GM21423 (cell line): ENCODE measurements at regions not wholly inside any gene's neighbourhood (a gene's known extent, or its start where the extent isn't known, plus 50 kb on each side); places are given as distances from the start of the nearest gene placed in this dataset.
"Not testable (repeated sequence)": the region's sequence is repeated elsewhere in the genome, so short reads cannot be mapped to it uniquely, and the experiment has no call there.

Experiments
- ATAC-seq: cut with Tn5 transposase; IDR thresholded peaks from one replicate; pipeline ENCODE4 v1.9.1; 2021; ENCODE audit warnings: mild to moderate bottlenecking, moderate library complexity; ENCODE audit not compliant: unreplicated experiment

- not testable (repeated sequence) for ATAC-seq
Observed at GRCh38 chr1:243074224-243074623, 180.9 kb downstream of the CEP170 start.

GRCh38 chr1:243067056-243067455 lies 188.0 kb downstream of the CEP170 start:
- not testable (repeated sequence) for ATAC-seq

- ATAC-seq = not testable (repeated sequence)
Observed at GRCh38 chr1:243061965-243062364, 193.1 kb downstream of the CEP170 start.

- ATAC-seq = not testable (repeated sequence)
Observed at GRCh38 chr1:243055510-243055909, 199.6 kb downstream of the CEP170 start.

GRCh38 chr1:243055091-243055490 lies 200.0 kb downstream of the CEP170 start:
- ATAC-seq = not testable (repeated sequence)

- ATAC-seq = not testable (repeated sequence)
Observed at GRCh38 chr1:243054681-243055080, 200.4 kb downstream of the CEP170 start.

GRCh38 chr1:243053048-243053447 lies 202.0 kb downstream of the CEP170 start:
- ATAC-seq = not testable (repeated sequence)

- ATAC-seq = not testable (repeated sequence)
Observed at GRCh38 chr1:243050613-243051012, 204.5 kb downstream of the CEP170 start.

GRCh38 chr1:243049716-243050115 lies 205.4 kb downstream of the CEP170 start:
- ATAC-seq = not testable (repeated sequence)

- not testable (repeated sequence) for ATAC-seq
Observed at GRCh38 chr1:243021365-243021764, 233.7 kb downstream of the CEP170 start.

GRCh38 chr1:243019030-243019635 lies 235.9 kb downstream of the CEP170 start:
- not testable (repeated sequence) for ATAC-seq

GRCh38 chr1:243010719-243011118 lies 244.4 kb downstream of the CEP170 start:
- not testable (repeated sequence) for ATAC-seq

- not testable (repeated sequence) for ATAC-seq
Observed at GRCh38 chr1:243001003-243001402, 254.1 kb downstream of the CEP170 start.

GRCh38 chr1:242992776-242993175 lies 262.3 kb downstream of the CEP170 start:
- ATAC-seq = not testable (repeated sequence)

- ATAC-seq = not testable (repeated sequence)
Observed at GRCh38 chr1:242985096-242985495, 270.0 kb downstream of the CEP170 start.

- not testable (repeated sequence) for ATAC-seq
Observed at GRCh38 chr1:242973341-242973740, 281.7 kb downstream of the CEP170 start.

- no peak for ATAC-seq
Observed at GRCh38 chr1:242966892-242967291, 288.2 kb downstream of the CEP170 start.

- ATAC-seq = not testable (repeated sequence)
Observed at GRCh38 chr1:242959397-242959796, 295.7 kb downstream of the CEP170 start.

GRCh38 chr1:242954945-242955344 lies 300.1 kb downstream of the CEP170 start:
- ATAC-seq = not testable (repeated sequence)

- no peak for ATAC-seq
Observed at GRCh38 chr1:242946206-242946605, 308.9 kb downstream of the CEP170 start.

GRCh38 chr1:242936725-242937124 lies 318.4 kb downstream of the CEP170 start:
- peak; percentile 69 for ATAC-seq

- not testable (repeated sequence) for ATAC-seq
Observed at GRCh38 chr1:242924717-242925116, 330.4 kb downstream of the CEP170 start.

- not testable (repeated sequence) for ATAC-seq
Observed at GRCh38 chr1:242923603-242924002, 331.5 kb downstream of the CEP170 start.
